HepG2 (cell line): ENCODE measurements at regions not wholly inside any gene's neighbourhood (a gene's known extent, or its start where the extent isn't known, plus 50 kb on each side); places are given as distances from the start of the nearest gene placed in this dataset.

Experiments used
- AHDC1 ChIP-seq: sonication (generic); formaldehyde crosslinking; IDR thresholded peaks from 2 replicates; pipeline ENCODE4 v1.5.1; 2020; ENCODE audit warnings: mild to moderate bottlenecking, missing genetic modification reagents, borderline replicate concordance
- ATF7 ChIP-seq, 2 experiments: fragments of 450-650 bp in 1 of 2; sonication (generic) in 1 of 2; formaldehyde crosslinking in 1 of 2; IDR thresholded peaks; 2 replicates each; pipeline versions ENCODE4 v1.4.0 to v1.6.1; 2016 to 2020; ENCODE audit warnings: antibody characterized with exemption in 1 of 2, mild to moderate bottlenecking in 1 of 2, missing genetic modification reagents in 1 of 2
- CSRNP1 ChIP-seq: sonication (generic); formaldehyde crosslinking; IDR thresholded peaks from 2 replicates; pipeline ENCODE4 v1.8.1; 2023; ENCODE audit warnings: mild to moderate bottlenecking, missing genetic modification reagents
- GABPA ChIP-seq, 2 experiments: IDR thresholded peaks; 2 replicates each; pipeline ENCODE4 v1.6.1; 2011 to 2016; ENCODE audit warnings: low read depth in 2 of 2, low read length in 1 of 2, missing biosample characterization in 1 of 2, missing genetic modification characterization in 1 of 2
- GRHL1 ChIP-seq: sonication (generic); formaldehyde crosslinking; conservative IDR thresholded peaks from 2 replicates; pipeline ENCODE4 v1.8.0; 2022; ENCODE audit warnings: missing genetic modification reagents
- NFE2L1 ChIP-seq: sonication (generic); formaldehyde crosslinking; IDR thresholded peaks from 2 replicates; pipeline ENCODE4 v1.4.0; 2020; ENCODE audit warnings: missing genetic modification reagents, mild to moderate bottlenecking, borderline replicate concordance
- ZNF24 ChIP-seq: fragments of 450-650 bp; IDR thresholded peaks from 2 replicates; pipeline ENCODE4 v1.6.1; 2017; ENCODE audit warnings: antibody characterized with exemption, mild to moderate bottlenecking
- ZNF281 ChIP-seq: sonication (generic); formaldehyde crosslinking; IDR thresholded peaks from 2 replicates; pipeline ENCODE4 v1.4.0; 2020; ENCODE audit warnings: missing genetic modification reagents, borderline replicate concordance
- ZNF331 ChIP-seq: sonication (generic); formaldehyde crosslinking; IDR thresholded peaks from 2 replicates; pipeline ENCODE4 v1.4.0; 2020; ENCODE audit warnings: missing genetic modification reagents
- ZXDC ChIP-seq: sonication (generic); formaldehyde crosslinking; IDR thresholded peaks from 2 replicates; pipeline ENCODE4 v1.5.0; 2020; ENCODE audit warnings: mild to moderate bottlenecking, missing genetic modification reagents

- TF ChIP-seq ZXDC (no peak), ZNF331 (CRISPR knock-in tag) (peak; percentile 76), ZNF24 (no peak), AHDC1 (CRISPR knock-in tag) (peak; percentile 97), GABPA (IDR thresholded peaks at IDR 0.05; ENCODE audit: low read depth, low read length) (no peak), GABPA (CRISPR knock-in tag; IDR thresholded peaks at IDR 0.05; ENCODE audit: low read depth) (0 out of 2 replicates have a peak, but pooled peaks have one; percentile 27), CSRNP1 (CRISPR knock-in tag) (peak; percentile 35; the same call in 1 of the 2 replicates), GRHL1 (CRISPR knock-in tag) (no peak), ATF7 (IDR thresholded peaks at IDR 0.05) (no peak), ATF7 (CRISPR knock-in tag; IDR thresholded peaks at IDR 0.05) (no peak), ZNF281 (CRISPR knock-in tag) (peak; percentile 77; the same call in 1 of the 2 replicates), NFE2L1 (CRISPR knock-in tag) (no peak)
These were observed 95.7 kb upstream of the AGTR1 start (continued) for GRCh38 chr3:148601766-148602685.
